ENCODE measurements at regions not wholly inside any gene's neighbourhood (a gene's known extent, or its start where the extent isn't known, plus 50 kb on each side); places are given as distances from the start of the nearest gene placed in this dataset.

- peaks cover 1% of the 10 kb centered on the region for H3K27me3 Mint-ChIP-seq (ENCODE audit: unreplicated experiment)
- TF ChIP-seq CTCF (IDR thresholded peaks at IDR 0.05; ENCODE audit: unreplicated experiment): no peak
- H3K27ac Mint-ChIP-seq (ENCODE audit: unreplicated experiment): peak overlapping the region; percentile 88
- no peak for DNase-seq (ENCODE audit: low spot score)
- no peaks in the 10 kb centered on the region for H3K9me3 Mint-ChIP-seq (ENCODE audit: unreplicated experiment)
- H3K4me3 Mint-ChIP-seq (ENCODE audit: unreplicated experiment): no peak overlapping the region
- H3K4me1 Mint-ChIP-seq (ENCODE audit: unreplicated experiment): peaks cover 2% of the 10 kb centered on the region
- H3K36me3 Mint-ChIP-seq (ENCODE audit: low read depth, unreplicated experiment): no peaks in the 10 kb centered on the region
Measured at GRCh38 chrX:13223868-13224567, 95.8 kb downstream of the ATXN3L start.

GRCh38 chrX:13220916-13221315 is 98.9 kb downstream of the ATXN3L start:
- Mint-ChIP-seq H3K4me3 (ENCODE audit: unreplicated experiment) (no peak overlapping the region), H3K4me1 (ENCODE audit: unreplicated experiment) (peaks cover 2% of the 10 kb centered on the region), H3K9me3 (ENCODE audit: unreplicated experiment) (no peaks in the 10 kb centered on the region), H3K36me3 (ENCODE audit: low read depth, unreplicated experiment) (no peaks in the 10 kb centered on the region), H3K27me3 (ENCODE audit: unreplicated experiment) (peaks cover 1% of the 10 kb centered on the region), H3K27ac (ENCODE audit: unreplicated experiment) (no peak overlapping the region)
- DNase-seq (ENCODE audit: low spot score): no peak
- no peak for TF ChIP-seq CTCF (IDR thresholded peaks at IDR 0.05; ENCODE audit: unreplicated experiment)

GRCh38 chrX:13219991-13220764 is 99.7 kb downstream of the ATXN3L start:
- Mint-ChIP-seq H3K36me3 (ENCODE audit: low read depth, unreplicated experiment) (no peaks in the 10 kb centered on the region), H3K4me1 (ENCODE audit: unreplicated experiment) (peaks cover 2% of the 10 kb centered on the region), H3K27me3 (ENCODE audit: unreplicated experiment) (peaks cover 1% of the 10 kb centered on the region), H3K4me3 (ENCODE audit: unreplicated experiment) (no peak overlapping the region), H3K27ac (ENCODE audit: unreplicated experiment) (no peak overlapping the region), H3K9me3 (ENCODE audit: unreplicated experiment) (no peaks in the 10 kb centered on the region)
- no peak for TF ChIP-seq CTCF (IDR thresholded peaks at IDR 0.05; ENCODE audit: unreplicated experiment)
- no peak for DNase-seq (ENCODE audit: low spot score)

- H3K4me3 Mint-ChIP-seq (ENCODE audit: unreplicated experiment): no peak overlapping the region
- TF ChIP-seq CTCF (IDR thresholded peaks at IDR 0.05; ENCODE audit: unreplicated experiment): no peak
- no peaks in the 10 kb centered on the region for H3K9me3 Mint-ChIP-seq (ENCODE audit: unreplicated experiment)
- H3K36me3 Mint-ChIP-seq (ENCODE audit: low read depth, unreplicated experiment): no peaks in the 10 kb centered on the region
- H3K27me3 Mint-ChIP-seq (ENCODE audit: unreplicated experiment): no peaks in the 10 kb centered on the region
- no peak for DNase-seq (ENCODE audit: low spot score)
- no peak overlapping the region for H3K27ac Mint-ChIP-seq (ENCODE audit: unreplicated experiment)
- no peaks in the 10 kb centered on the region for H3K4me1 Mint-ChIP-seq (ENCODE audit: unreplicated experiment)
Measured at GRCh38 chrX:13218758-13219157, 101.1 kb downstream of the ATXN3L start.

GRCh38 chrX:13216139-13216538 is 103.7 kb downstream of the ATXN3L start:
- no peaks in the 10 kb centered on the region for H3K36me3 Mint-ChIP-seq (ENCODE audit: low read depth, unreplicated experiment)
- peaks cover 4% of the 10 kb centered on the region for H3K27me3 Mint-ChIP-seq (ENCODE audit: unreplicated experiment)
- no peak overlapping the region for H3K27ac Mint-ChIP-seq (ENCODE audit: unreplicated experiment)
- no peaks in the 10 kb centered on the region for H3K9me3 Mint-ChIP-seq (ENCODE audit: unreplicated experiment)
- H3K4me3 Mint-ChIP-seq (ENCODE audit: unreplicated experiment): no peak overlapping the region
- peaks cover 10% of the 10 kb centered on the region for H3K4me1 Mint-ChIP-seq (ENCODE audit: unreplicated experiment)
- DNase-seq (ENCODE audit: low spot score): no peak
- TF ChIP-seq CTCF (IDR thresholded peaks at IDR 0.05; ENCODE audit: unreplicated experiment): no peak

Measured in endothelial cell (in vitro differentiated cells).